Upper lobe of left lung (tissue), 4 donors: ENCODE measurements at regions not wholly inside any gene's neighbourhood (a gene's known extent, or its start where the extent isn't known, plus 50 kb on each side); places are given as distances from the start of the nearest gene placed in this dataset.

ENCODE experiments used
- EP300 ChIP-seq, 4 donors: sonication (generic); formaldehyde crosslinking; IDR thresholded peaks; one replicate each; pipeline ENCODE4 v1.5.1; 2017; ENCODE audit warnings: antibody characterized with exemption in 4 of 4, control low read depth in 2 of 4
- POLR2A ChIP-seq, 4 donors: fragments of 450-650 bp; IDR thresholded peaks; one replicate each; pipeline ENCODE4 v1.5.1; 2016 to 2017; ENCODE audit warnings: antibody characterized with exemption in 4 of 4, mild to moderate bottlenecking in 2 of 4

- TF ChIP-seq EP300 (IDR thresholded peaks at IDR 0.05) (no peak), POLR2A (IDR thresholded peaks at IDR 0.05) (no peak)
Observed at GRCh38 chr20:22908437-22908836, 126.7 kb upstream of the SSTR4 start.
